Effector memory CD8-positive, alpha-beta T cell (primary cell): ENCODE measurements at regions not wholly inside any gene's neighbourhood (a gene's known extent, or its start where the extent isn't known, plus 50 kb on each side); places are given as distances from the start of the nearest gene placed in this dataset.
"Not testable (repeated sequence)": the region's sequence is repeated elsewhere in the genome, so short reads cannot be mapped to it uniquely, and the experiment has no call there.

Source experiments
- ATAC-seq: fragments of 150-1000 bp; cut with Tn5 transposase; replicated peaks from 2 replicates; pipeline ENCODE4 v1.10.0; 2021; ENCODE audit warnings: mild to moderate bottlenecking, moderate library complexity
- DNase-seq, 3 experiments: peaks; one replicate each; pipeline ENCODE4 v3.0.0; 2021
- H3K27ac Mint-ChIP-seq, 2 donors: one replicate each; pipeline ENCODE4 v1.8.0; 2022; ENCODE audit warnings: mild to moderate bottlenecking in 2 of 2, mixed read lengths in 2 of 2, moderate library complexity in 2 of 2
- H3K27me3 Mint-ChIP-seq, 2 donors: one replicate each; pipeline ENCODE4 v1.8.0; 2022; ENCODE audit warnings: mixed read lengths in 2 of 2
- H3K36me3 Mint-ChIP-seq: one replicate; pipeline ENCODE4 v1.8.0; 2022; ENCODE audit warnings: mild to moderate bottlenecking, moderate library complexity, mixed read lengths; ENCODE audit not compliant: insufficient read depth
- H3K4me1 Mint-ChIP-seq, 2 donors: one replicate each; pipeline ENCODE4 v1.8.0; 2022; ENCODE audit warnings: low read depth in 2 of 2, mixed read lengths in 2 of 2
- H3K4me3 Mint-ChIP-seq, 2 donors: one replicate each; pipeline ENCODE4 v1.8.0; 2022; ENCODE audit warnings: mild to moderate bottlenecking in 2 of 2, mixed read lengths in 2 of 2, moderate library complexity in 2 of 2
- H3K9me3 Mint-ChIP-seq, 2 donors: one replicate each; pipeline ENCODE4 v1.8.0; 2022; ENCODE audit warnings: mixed read lengths in 2 of 2

- H3K36me3 Mint-ChIP-seq, result no peaks in the 10 kb centered on the region
- ATAC-seq (no peak), DNase-seq (no peak)
- no peaks in the 10 kb centered on the region for H3K4me1 Mint-ChIP-seq
- H3K9me3 Mint-ChIP-seq, result no peaks in the 10 kb centered on the region
- no peak overlapping the region for H3K27ac Mint-ChIP-seq
- no peak overlapping the region for H3K4me3 Mint-ChIP-seq
- H3K27me3 Mint-ChIP-seq, result peaks cover 20 to 60% of the 10 kb centered on the region in 2 donors
Measured at GRCh38 chr1:48076017-48076416, 78.8 kb upstream of the TRABD2B start.

GRCh38 chr1:48073798-48074530, 76.8 kb upstream of the TRABD2B start:
- no peak overlapping the region for H3K27ac Mint-ChIP-seq
- no peaks in the 10 kb centered on the region for H3K4me1 Mint-ChIP-seq
- no peaks in the 10 kb centered on the region for H3K9me3 Mint-ChIP-seq
- H3K4me3 Mint-ChIP-seq, result no peak overlapping the region
- peaks cover 20 to 53% of the 10 kb centered on the region in 2 donors for H3K27me3 Mint-ChIP-seq
- no peak for DNase-seq
- ATAC-seq, result no peak
- no peaks in the 10 kb centered on the region for H3K36me3 Mint-ChIP-seq

- no peaks in the 10 kb centered on the region for H3K9me3 Mint-ChIP-seq
- no peak for ATAC-seq
- no peak for DNase-seq
- no peak overlapping the region for H3K4me3 Mint-ChIP-seq
- H3K36me3 Mint-ChIP-seq, result no peaks in the 10 kb centered on the region
- H3K27me3 Mint-ChIP-seq, result peaks cover 11 to 41% of the 10 kb centered on the region in 2 donors
- no peaks in the 10 kb centered on the region for H3K4me1 Mint-ChIP-seq
- no peak overlapping the region for H3K27ac Mint-ChIP-seq
Measured at GRCh38 chr1:48071513-48071912, 74.3 kb upstream of the TRABD2B start.

- Mint-ChIP-seq H3K36me3 (no peaks in the 10 kb centered on the region), H3K27me3 (peaks cover 6 to 36% of the 10 kb centered on the region in 2 donors), H3K27ac (no peak overlapping the region), H3K4me3 (no peak overlapping the region), H3K9me3 (no peaks in the 10 kb centered on the region), H3K4me1 (no peaks in the 10 kb centered on the region)
- no peak for ATAC-seq
- no peak for DNase-seq
Measured at GRCh38 chr1:48070396-48070750, 73.2 kb upstream of the TRABD2B start.

GRCh38 chr1:48069662-48070395, 72.6 kb upstream of the TRABD2B start:
- no peak overlapping the region for H3K27ac Mint-ChIP-seq
- H3K4me3 Mint-ChIP-seq, result no peak overlapping the region
- ATAC-seq (no peak), DNase-seq (no peak)
- no peaks in the 10 kb centered on the region for H3K36me3 Mint-ChIP-seq
- no peaks in the 10 kb centered on the region for H3K4me1 Mint-ChIP-seq
- peaks cover 6 to 32% of the 10 kb centered on the region in 2 donors for H3K27me3 Mint-ChIP-seq
- H3K9me3 Mint-ChIP-seq, result no peaks in the 10 kb centered on the region

GRCh38 chr1:48068206-48068605, 71.0 kb upstream of the TRABD2B start:
- H3K27ac Mint-ChIP-seq, result no peak overlapping the region
- peaks cover 6 to 32% of the 10 kb centered on the region in 2 donors for H3K27me3 Mint-ChIP-seq
- ATAC-seq (no peak), DNase-seq (no peak)
- no peak overlapping the region for H3K4me3 Mint-ChIP-seq
- H3K9me3 Mint-ChIP-seq, result no peaks in the 10 kb centered on the region
- H3K4me1 Mint-ChIP-seq, result no peaks in the 10 kb centered on the region
- no peaks in the 10 kb centered on the region for H3K36me3 Mint-ChIP-seq

- Mint-ChIP-seq H3K4me3 (no peak overlapping the region), H3K9me3 (no peaks in the 10 kb centered on the region), H3K27ac (no peak overlapping the region), H3K36me3 (no peaks in the 10 kb centered on the region), H3K27me3 (peaks cover 0 to 22% of the 10 kb centered on the region in 2 donors), H3K4me1 (no peaks in the 10 kb centered on the region)
- no peak for DNase-seq
- no peak for ATAC-seq
Measured at GRCh38 chr1:48066936-48067335, 69.8 kb upstream of the TRABD2B start.

GRCh38 chr1:48064693-48065092, 67.5 kb upstream of the TRABD2B start:
- not testable (repeated sequence) for H3K9me3 Mint-ChIP-seq, ATAC-seq, H3K4me1 Mint-ChIP-seq, DNase-seq, H3K36me3 Mint-ChIP-seq, H3K27ac Mint-ChIP-seq, H3K4me3 Mint-ChIP-seq
- H3K27me3 Mint-ChIP-seq, result peaks cover 0 to 25% of the 10 kb centered on the region in 2 donors

- peaks cover 6 to 23% of the 10 kb centered on the region in 2 donors for H3K27me3 Mint-ChIP-seq
- H3K9me3 Mint-ChIP-seq, result no peaks in the 10 kb centered on the region
- H3K4me3 Mint-ChIP-seq, result no peak overlapping the region
- no peak for ATAC-seq
- DNase-seq, result no peak
- no peaks in the 10 kb centered on the region for H3K36me3 Mint-ChIP-seq
- no peak overlapping the region for H3K27ac Mint-ChIP-seq
- H3K4me1 Mint-ChIP-seq, result no peaks in the 10 kb centered on the region
Measured at GRCh38 chr1:48062353-48062752, 65.2 kb upstream of the TRABD2B start.

- no peaks in the 10 kb centered on the region for H3K9me3 Mint-ChIP-seq
- ATAC-seq, result no peak
- DNase-seq, result no peak
- H3K27ac Mint-ChIP-seq, result no peak overlapping the region
- H3K4me1 Mint-ChIP-seq, result no peaks in the 10 kb centered on the region
- no peaks in the 10 kb centered on the region for H3K36me3 Mint-ChIP-seq
- H3K4me3 Mint-ChIP-seq, result no peak overlapping the region
- H3K27me3 Mint-ChIP-seq, result peaks cover 13 to 26% of the 10 kb centered on the region in 2 donors
Measured at GRCh38 chr1:48061162-48062136, 64.3 kb upstream of the TRABD2B start.

- peaks cover 13 to 45% of the 10 kb centered on the region in 2 donors for H3K27me3 Mint-ChIP-seq
- H3K4me1 Mint-ChIP-seq, result no peaks in the 10 kb centered on the region
- no peaks in the 10 kb centered on the region for H3K9me3 Mint-ChIP-seq
Measured at GRCh38 chr1:48059289-48059688, 62.1 kb upstream of the TRABD2B start.

GRCh38 chr1:48058135-48059025, 61.2 kb upstream of the TRABD2B start:
- H3K4me1 Mint-ChIP-seq, result no peaks in the 10 kb centered on the region
- no peaks in the 10 kb centered on the region for H3K36me3 Mint-ChIP-seq
- DNase-seq (no peak), ATAC-seq (no peak)
- no peaks in the 10 kb centered on the region for H3K9me3 Mint-ChIP-seq
- no peak overlapping the region for H3K27ac Mint-ChIP-seq
- H3K4me3 Mint-ChIP-seq, result no peak overlapping the region
- H3K27me3 Mint-ChIP-seq, result peaks cover 19 to 54% of the 10 kb centered on the region in 2 donors

More at GRCh38 chr1:48059289-48059688, 62.1 kb upstream of the TRABD2B start:
- Mint-ChIP-seq H3K27ac (no peak overlapping the region), H3K4me3 (no peak overlapping the region), H3K36me3 (no peaks in the 10 kb centered on the region)
- no peak for DNase-seq
- ATAC-seq, result no peak
